Thyroid gland (tissue), 4 donors: ENCODE measurements at regions not wholly inside any gene's neighbourhood (a gene's known extent, or its start where the extent isn't known, plus 50 kb on each side); places are given as distances from the start of the nearest gene placed in this dataset.

Experiments used
- DNase-seq, 2 donors: peaks; one replicate each; pipeline ENCODE4 v3.0.0-alpha.2; 2019
- H3K27ac ChIP-seq, 3 donors: fragments of 200-600 bp; sonication (generic); 1 replicate in 2 of 3; 2 replicates in 1 of 3; pipeline ENCODE4 v1.5.1; 2016 to 2019; ENCODE audit warnings: mild to moderate bottlenecking in 1 of 3, moderate library complexity in 1 of 3
- H3K27me3 ChIP-seq: fragments of 200-600 bp; sonication (generic); one replicate; pipeline ENCODE4 v1.5.1; 2019
- H3K36me3 ChIP-seq, 2 donors: fragments of 200-600 bp; sonication (generic); one replicate each; pipeline ENCODE4 v1.5.1; 2016 to 2019
- H3K4me1 ChIP-seq, 2 donors: fragments of 200-600 bp; sonication (generic); one replicate each; pipeline ENCODE4 v1.5.1; 2017 to 2019
- H3K4me3 ChIP-seq, 3 donors: fragments of 200-600 bp; sonication (generic); replicated peaks in 1 of 3; 1 replicate in 2 of 3; 2 replicates in 1 of 3; pipeline ENCODE4 v1.5.1; 2016; ENCODE audit warnings: mild to moderate bottlenecking in 1 of 3
- H3K9me3 ChIP-seq: fragments of 200-600 bp; sonication (generic); one replicate; pipeline ENCODE4 v1.5.1; 2017
- CTCF ChIP-seq, 6 experiments: fragments of 200-600 bp in 3 of 6; fragments of 450-650 bp in 3 of 6; sonication (generic) in 3 of 6; IDR thresholded peaks; one replicate each; pipeline ENCODE4 v1.5.1; 2016 to 2019; ENCODE audit warnings: antibody characterized with exemption in 6 of 6, mild to moderate bottlenecking in 2 of 6, inconsistent platforms in 1 of 6, moderate library complexity in 1 of 6
- POLR2A ChIP-seq, 2 donors: fragments of 450-650 bp; IDR thresholded peaks; one replicate each; pipeline ENCODE4 v1.6.1; 2017; ENCODE audit warnings: antibody characterized with exemption in 2 of 2, mild to moderate bottlenecking in 2 of 2, moderate library complexity in 1 of 2
- WGBS, 2 donors: methylation state at CpG; one replicate each; pipeline ENCODE4 v1.1.5; 2017; 5-methylcytosine and 5-hydroxymethylcytosine counted together
- intact Hi-C: fragments of 100-400 bp; cut with DNase I; formaldehyde crosslinking; loops from one replicate; pipeline ENCODE4 v1.15.1; 2023

GRCh38 chr6:169934699-169935347 is 183.4 kb downstream of the ERMARD start:
- intact Hi-C loops = no loop called here
- Histone ChIP-seq H3K36me3 (no peaks in the 10 kb centered on the region), H3K27me3 (no peaks in the 10 kb centered on the region), H3K4me1 (no peaks in the 10 kb centered on the region), H3K9me3 (no peaks in the 10 kb centered on the region), H3K27ac (peak overlapping the region in 1 of 3 donors; percentile 10), H3K4me3 (no peak overlapping the region)
- no peak for TF ChIP-seq CTCF (IDR thresholded peaks at IDR 0.05)
- no peak for TF ChIP-seq POLR2A (IDR thresholded peaks at IDR 0.05)
- DNase-seq = no peak
- 86 to 87% methylated on average over 18 to 22 of the region's 22 CpGs for WGBS, 2 donors

- Histone ChIP-seq H3K4me3 (no peak overlapping the region), H3K27me3 (no peaks in the 10 kb centered on the region), H3K9me3 (no peaks in the 10 kb centered on the region), H3K36me3 (no peaks in the 10 kb centered on the region), H3K27ac (peak overlapping the region in 1 of 3 donors; percentile 24), H3K4me1 (no peaks in the 10 kb centered on the region)
- WGBS, 2 donors = 81 to 86% methylated on average over 19 to 23 of the region's 37 CpGs
- intact Hi-C loops = no loop called here
- TF ChIP-seq CTCF (IDR thresholded peaks at IDR 0.05) (no peak), POLR2A (IDR thresholded peaks at IDR 0.05) (no peak)
- peak; percentile 29 to 38 for DNase-seq
Measured at GRCh38 chr6:169933839-169934698, 182.6 kb downstream of the ERMARD start.

- no peak for TF ChIP-seq CTCF (IDR thresholded peaks at IDR 0.05)
- TF ChIP-seq POLR2A (IDR thresholded peaks at IDR 0.05) = no peak
- H3K36me3 ChIP-seq = no peaks in the 10 kb centered on the region
- H3K27me3 ChIP-seq = no peaks in the 10 kb centered on the region
- WGBS, 2 donors = 79 to 81% methylated on average over 17 of the region's 17 CpGs
- no peaks in the 10 kb centered on the region for H3K9me3 ChIP-seq
- intact Hi-C loops = no loop called here
- no peak overlapping the region for H3K27ac ChIP-seq
- no peak for DNase-seq
- H3K4me3 ChIP-seq = no peak overlapping the region
- no peaks in the 10 kb centered on the region for H3K4me1 ChIP-seq
Measured at GRCh38 chr6:169933251-169933821, 181.9 kb downstream of the ERMARD start.

- intact Hi-C loops = no loop called here
- no peak for DNase-seq
- TF ChIP-seq CTCF (IDR thresholded peaks at IDR 0.05) (no peak), POLR2A (IDR thresholded peaks at IDR 0.05) (no peak)
- Histone ChIP-seq H3K36me3 (no peaks in the 10 kb centered on the region), H3K4me3 (no peak overlapping the region), H3K27ac (no peak overlapping the region), H3K27me3 (no peaks in the 10 kb centered on the region), H3K4me1 (no peaks in the 10 kb centered on the region), H3K9me3 (no peaks in the 10 kb centered on the region)
- WGBS, 2 donors = 78 to 82% methylated on average over 22 of the region's 22 CpGs
Measured at GRCh38 chr6:169932491-169932890, 181.1 kb downstream of the ERMARD start.

GRCh38 chr6:169931261-169931660 is 179.8 kb downstream of the ERMARD start:
- Histone ChIP-seq H3K9me3 (no peaks in the 10 kb centered on the region), H3K27me3 (no peaks in the 10 kb centered on the region), H3K36me3 (no peaks in the 10 kb centered on the region), H3K4me1 (no peaks in the 10 kb centered on the region), H3K27ac (no peak overlapping the region), H3K4me3 (no peak overlapping the region)
- TF ChIP-seq POLR2A (IDR thresholded peaks at IDR 0.05) (no peak), CTCF (IDR thresholded peaks at IDR 0.05) (no peak)
- WGBS, 2 donors = 61 to 65% methylated on average over 11 of the region's 11 CpGs
- no peak for DNase-seq
- intact Hi-C loops = no loop called here
